Inflammatory macrophage treated with lipopolysaccharide for 1 hour (primary cell): ENCODE measurements at regions not wholly inside any gene's neighbourhood (a gene's known extent, or its start where the extent isn't known, plus 50 kb on each side); places are given as distances from the start of the nearest gene placed in this dataset.
"Not testable (repeated sequence)": the region's sequence is repeated elsewhere in the genome, so short reads cannot be mapped to it uniquely, and the experiment has no call there.

Experiments used
- DNase-seq, 2 donors: peaks; one replicate each; pipeline ENCODE4 v3.0.0-alpha.2; 2020 to 2022

DNA sequence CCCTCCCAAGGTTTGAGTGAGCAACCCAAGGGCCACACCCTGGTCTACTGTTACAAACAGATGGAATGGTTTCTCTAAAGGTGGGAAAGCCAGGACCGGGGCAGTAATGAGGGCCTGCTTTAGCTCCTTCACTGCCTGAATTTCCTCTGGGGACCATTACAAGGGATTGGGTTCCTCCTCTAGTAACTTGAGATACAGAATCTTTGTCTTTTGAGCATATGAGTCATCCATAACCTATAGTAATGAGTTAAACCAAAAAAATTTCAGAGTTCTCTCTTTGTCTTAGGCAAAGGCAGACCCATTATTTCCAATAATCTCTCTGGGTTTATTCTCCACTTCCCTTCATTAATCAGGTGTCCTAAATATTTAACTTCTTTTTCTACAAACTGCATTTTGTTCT lies 618.8 kb downstream of the HINT1 start:
- DNase-seq, result no peak

DNA sequence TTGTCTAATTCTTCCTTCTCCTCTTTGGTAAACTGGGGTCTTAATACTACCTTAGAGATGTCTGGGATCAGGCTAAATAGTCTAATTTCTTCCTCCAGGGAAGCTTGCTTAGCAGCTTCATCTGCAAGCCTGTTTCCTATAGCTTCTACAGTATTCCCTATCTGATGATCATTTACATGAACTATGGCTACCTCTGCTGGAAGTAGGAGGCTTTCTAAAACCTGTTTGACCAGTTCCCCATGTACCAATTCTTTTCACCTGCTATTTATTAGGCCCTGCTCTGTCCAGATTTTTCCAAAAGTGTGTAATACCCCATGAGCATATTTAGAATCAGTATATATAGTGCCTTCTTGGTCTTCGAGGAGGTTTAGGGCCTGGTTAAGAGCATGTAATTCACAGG lies 619.8 kb downstream of the HINT1 start:
- no peak for DNase-seq

DNA sequence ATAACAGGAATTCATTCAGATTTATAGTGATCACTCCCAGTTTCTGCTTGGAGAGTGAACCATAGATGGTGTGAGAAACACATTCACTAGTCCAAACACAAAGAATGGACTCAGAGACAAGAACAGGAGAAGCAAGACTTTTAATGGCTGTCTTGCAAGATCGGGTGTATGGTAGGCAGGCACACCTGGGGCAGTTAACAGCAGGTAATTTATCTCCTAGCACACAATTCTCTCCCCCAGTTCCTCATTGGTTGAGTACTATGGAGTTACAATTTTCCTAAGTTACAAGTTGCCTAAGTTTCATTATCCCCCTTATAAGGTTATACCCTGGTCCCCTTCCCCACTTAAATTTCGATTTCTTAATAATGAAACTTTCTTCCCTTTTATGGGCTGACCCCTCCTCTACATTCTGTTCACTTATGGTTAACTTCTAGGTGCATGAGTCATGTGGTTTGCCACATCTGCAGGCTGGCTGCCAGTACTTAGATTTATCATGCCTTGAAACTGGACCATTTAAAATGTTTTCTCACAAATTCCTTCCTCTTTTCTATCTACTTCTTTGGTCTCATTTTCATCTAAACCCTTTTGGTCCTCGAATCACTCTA lies 623.3 kb downstream of the HINT1 start:
- DNase-seq, result peak in 1 of 2 donors; percentile 17

DNA sequence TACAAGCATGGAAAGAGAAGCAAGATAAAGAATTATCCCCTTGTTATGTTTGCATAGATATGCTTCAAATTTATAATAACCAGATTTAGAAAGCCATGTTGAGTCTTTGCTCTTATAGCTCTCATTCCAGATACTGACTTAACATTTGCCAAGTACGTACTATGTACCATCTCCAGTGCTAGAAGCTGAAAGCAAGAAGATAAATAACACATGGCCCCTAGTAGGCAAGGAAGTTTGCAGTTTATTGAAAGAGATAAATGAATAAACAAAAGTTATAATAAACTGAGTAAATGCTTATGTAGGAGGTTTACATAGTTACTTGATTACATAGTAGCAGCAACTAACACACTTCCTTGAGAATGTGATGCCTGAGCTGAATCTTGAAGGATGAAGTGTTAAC lies 628.4 kb downstream of the HINT1 start:
- DNase-seq, result no peak

DNA sequence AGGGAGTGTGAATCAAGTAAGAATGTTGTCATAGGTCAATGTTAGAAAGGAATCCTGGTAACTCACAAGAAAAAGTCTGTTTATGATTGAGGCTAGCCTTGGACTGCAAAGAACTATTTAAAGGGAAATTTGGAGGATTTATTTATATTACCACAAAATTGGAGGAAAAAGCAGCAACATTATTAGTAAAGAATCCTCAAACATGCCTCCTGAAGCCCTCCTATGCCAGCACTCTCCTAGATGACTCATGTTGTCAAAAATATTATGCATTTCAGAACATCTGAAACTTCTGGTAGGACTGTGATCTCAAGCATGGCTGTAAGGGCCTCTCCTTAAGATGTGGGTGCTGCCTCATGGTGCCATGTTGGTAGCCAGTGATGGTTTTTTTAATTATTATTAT lies 628.5 kb downstream of the CHSY3 start:
- DNase-seq, result no peak

DNA sequence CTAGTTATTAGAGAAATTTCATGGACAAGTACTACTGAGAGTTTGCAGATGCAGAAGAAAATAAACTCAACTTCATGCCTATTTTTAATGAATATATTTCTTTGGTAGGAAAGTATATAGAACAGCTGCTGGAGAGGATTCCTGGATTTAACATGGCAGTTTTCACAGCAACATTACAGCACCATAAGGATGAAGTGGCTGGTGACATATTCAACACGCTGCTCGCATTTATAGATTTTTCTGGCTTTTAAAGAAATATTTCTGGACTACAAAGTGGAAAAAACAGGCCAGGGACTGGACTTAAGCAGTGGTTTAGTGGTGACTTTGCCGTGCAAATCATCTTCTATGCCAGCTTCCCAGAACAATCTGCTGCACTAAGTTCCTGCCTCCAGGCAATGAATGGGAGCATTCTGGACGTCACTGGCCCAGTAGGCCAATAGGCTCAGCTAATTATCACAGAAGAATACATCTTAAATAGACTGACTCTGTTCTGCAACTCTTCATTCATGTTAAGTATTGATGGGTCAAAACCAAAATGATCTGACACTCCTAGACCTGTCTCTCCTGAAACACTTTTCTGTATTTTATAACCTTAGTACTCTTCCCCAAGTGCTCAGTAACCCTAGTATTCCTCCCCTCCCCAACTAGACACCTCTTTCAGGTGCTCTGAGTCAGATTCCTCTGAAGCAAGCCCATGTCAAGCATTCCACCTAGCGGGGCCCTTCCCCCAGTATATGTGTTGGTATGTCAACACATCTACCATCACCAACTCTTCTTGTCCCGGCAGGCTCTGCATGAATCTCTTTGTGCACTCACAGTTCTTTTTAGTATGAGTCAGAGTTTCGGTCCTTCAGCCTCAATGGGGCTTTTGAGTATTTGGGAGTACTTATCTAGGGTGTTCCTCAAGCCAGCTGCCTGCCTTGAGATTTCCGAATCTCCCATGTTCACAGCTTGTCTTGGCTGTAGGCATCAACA lies 625.5 kb downstream of the CHSY3 start:
- DNase-seq, result no peak

DNA sequence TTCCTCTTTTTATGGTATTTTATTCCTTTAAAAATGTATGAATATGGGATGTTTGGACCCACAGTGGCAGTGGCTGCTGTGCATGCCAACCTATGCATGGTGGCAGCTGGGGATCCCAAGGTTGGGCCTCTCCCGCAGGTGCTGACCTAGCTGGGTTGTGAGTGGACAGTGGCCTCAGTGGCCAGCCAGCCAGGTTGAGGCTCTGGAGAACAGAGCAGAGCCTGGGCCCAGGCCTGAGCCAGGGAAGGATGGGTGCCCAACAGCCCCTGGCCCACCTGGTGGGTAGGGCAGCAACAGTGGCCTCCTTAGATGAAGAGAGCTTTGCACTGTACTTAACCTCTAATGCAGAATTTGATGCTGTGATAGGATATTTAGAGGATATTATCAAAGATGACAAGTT lies 624.8 kb downstream of the CHSY3 start:
- no peak for DNase-seq

DNA sequence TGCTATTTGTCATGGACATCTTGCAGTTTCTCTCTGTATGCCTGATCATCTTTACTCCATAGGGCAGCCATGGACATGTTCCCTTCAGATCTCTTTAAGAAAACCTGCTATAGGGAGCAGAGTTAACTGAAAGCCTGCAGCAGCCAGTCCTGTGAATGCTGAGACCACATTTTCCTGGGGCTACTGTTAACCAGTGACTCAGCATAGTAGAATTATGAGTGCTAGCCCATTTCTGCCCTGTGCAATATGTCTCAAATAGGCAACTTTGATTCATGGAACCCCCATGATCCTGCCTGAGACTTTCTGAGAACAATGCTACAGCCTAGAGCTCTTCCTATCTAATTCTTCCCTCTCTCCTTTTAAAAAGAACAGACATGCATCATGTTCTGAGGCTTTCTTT lies 624.2 kb downstream of the CHSY3 start:
- no peak for DNase-seq

DNA sequence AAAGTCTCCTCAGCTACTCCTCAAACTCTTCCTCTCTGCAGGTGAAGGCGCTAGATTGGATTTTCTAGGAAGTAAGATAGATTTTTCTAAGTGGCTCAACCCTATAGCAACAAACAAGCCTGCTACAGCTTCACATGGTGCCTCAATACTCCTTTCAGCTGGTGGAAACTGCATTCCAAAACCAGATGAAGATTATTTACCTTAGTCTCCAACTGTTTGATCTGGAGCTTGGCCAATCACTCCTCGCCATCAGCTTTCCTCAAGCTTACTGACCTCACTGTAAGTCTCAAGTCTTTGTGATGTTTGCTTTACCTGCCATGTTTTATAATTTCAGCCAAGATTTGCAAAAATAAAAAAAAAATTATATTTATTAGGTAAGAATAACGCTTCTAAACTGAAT lies 622.4 kb downstream of the CHSY3 start:
- no peak for DNase-seq

DNA sequence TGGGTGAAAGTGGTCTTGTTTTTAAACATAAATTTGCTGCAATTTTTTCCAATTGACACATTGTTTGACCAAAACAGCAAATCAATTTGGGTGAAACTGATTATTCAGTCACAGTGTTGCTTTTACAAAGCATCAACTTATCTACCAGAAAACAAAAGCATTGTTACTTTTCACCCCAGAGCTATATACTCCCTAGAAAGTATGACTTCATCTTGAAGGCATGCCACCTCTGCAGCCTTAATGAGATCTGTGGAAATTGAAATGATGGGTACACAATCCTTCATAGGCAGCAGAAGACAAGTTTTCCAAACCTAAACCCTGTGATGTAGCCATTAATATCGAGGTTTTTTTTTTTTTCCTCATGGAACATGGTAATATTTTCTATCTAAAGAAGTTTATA lies 615.9 kb downstream of the CHSY3 start:
- no peak for DNase-seq

DNA sequence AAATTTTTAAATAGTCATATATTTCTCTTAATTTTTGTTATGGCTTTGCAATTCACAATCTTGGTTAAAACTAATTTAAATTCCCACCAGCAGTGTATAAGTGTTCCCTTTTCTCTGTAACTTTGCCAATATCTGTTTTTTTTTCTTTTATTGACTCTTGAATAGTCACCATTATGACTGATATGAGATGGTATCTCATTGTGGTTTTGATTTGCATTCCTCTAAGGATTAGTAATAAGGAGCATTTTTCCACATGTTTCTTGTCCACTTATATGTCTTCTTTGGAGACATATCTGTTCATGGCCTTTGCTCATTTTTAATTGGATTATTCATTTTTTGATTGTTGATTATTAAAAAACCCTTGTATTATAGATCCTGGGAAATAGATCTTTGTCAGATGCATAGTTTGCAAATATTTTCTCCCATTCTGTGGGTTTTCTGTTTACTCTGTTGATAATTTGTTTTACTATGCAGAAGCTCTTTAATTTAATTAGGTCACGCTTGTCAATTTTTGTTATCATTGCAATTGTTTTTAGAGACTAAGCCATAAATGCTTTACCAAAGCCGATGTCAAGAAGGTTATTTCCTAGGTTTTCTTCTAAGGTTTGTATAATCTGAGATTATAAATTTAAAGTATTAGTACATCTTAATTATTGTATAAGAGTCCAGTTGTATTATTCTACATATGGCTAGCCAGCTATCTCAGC lies 610.9 kb downstream of the CHSY3 start:
- DNase-seq, result no peak

DNA sequence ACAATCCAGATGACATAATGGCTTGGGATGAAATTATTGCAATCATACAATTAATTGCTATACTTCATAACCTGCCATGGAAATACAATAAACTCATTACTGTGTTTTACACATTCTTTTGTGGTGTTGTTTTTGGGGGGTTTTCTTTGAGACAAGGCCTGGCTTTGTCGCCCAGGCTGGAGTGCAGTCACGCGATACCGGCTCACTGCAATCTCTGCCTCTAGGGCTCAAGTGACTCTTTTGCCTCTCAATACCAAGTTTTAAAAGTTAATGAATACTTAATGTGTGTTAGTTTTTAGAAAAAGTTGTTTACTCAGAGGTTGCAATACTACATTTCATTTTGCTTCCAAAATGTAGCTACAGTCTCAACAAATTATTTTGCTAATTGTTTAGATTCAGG lies 598.4 kb downstream of the CHSY3 start:
- no peak for DNase-seq

DNA sequence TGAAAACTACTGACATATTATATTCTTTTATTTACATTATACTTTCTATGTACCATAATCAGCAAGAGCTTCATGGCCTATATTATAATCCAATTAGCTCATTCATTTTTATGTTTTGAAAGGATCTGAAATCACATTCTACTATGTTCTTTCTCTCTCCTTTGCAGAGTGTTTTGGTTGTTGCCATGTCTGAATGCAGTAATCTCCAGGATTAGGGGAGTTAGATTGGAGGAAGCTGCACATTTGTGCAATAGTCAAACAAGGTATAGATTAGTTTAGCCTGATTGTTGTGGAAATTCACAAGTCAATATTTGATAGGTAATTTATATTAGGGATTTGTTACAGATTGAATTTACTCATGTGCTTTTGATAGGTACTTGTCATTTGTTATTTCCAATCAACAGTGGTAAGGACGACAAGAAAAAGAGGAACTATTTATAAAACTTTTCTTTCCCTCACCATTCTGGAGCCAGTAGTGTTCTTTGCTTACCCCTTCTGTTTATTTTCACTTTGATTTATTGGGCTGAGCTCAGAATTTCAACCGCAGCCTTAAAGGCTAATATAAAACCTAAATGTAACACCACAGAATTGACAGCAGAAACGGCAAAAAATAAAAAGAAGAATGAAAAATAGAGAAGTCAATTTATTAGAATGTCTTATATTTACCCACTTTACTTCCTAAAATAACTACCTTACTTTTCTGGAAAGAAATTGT lies 597.0 kb downstream of the CHSY3 start:
- DNase-seq, result no peak

DNA sequence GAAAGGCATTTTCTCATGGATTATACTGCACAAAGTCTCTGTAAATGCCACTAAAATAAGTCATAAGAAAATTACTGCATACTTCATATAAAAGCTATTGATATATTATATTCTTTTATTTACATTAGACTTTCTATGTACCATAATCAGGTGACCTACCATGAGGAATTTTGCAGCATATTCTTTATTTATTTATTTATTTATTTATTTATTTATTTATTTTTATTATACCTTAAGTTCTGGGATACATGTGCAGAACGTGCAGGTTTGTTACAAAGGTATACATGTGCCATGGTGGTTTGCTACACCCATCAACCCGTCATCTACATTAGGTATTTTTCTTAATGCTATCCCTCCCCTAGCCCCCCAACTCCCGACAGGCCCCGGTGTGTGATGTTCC lies 596.2 kb downstream of the CHSY3 start:
- DNase-seq, result not testable (repeated sequence)

DNA sequence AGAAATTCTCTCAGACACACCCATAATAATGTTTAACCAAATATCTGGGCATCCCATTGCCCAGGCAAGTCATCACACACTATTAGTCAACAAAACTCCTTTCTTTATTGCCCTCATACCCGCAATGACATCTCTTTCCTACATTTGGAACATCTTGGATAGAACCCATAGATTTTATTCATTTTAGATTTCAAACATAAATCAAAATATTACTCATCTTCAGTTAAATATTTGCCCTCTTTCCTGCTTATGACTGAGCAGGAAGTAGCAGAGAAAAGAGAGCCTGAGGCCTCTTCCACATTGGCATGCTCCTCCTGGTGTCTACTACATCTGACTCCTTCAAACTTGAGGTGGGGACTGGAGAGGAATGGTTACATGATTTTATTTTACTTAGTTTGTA lies 592.0 kb downstream of the CHSY3 start:
- no peak for DNase-seq

DNA sequence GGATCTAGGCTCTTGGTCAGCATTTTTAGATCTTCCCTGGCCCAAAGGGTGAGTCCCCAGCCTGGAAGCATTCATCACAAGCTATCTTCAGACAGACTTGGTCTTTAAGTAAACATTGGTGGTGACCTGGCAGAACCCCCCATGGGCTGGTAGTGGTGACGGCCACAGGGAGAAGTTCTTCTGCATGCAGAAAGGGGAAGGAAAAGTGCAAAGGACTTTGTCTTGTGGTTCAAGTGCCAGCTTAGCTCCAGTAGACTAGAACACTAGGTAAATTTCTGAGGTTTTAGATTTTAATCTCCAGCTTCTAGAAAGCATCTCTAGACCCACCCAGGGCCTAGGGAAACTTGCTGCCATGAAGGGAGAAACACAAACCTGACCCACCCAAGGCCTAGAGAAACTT lies 584.0 kb downstream of the CHSY3 start:
- DNase-seq, result no peak

DNA sequence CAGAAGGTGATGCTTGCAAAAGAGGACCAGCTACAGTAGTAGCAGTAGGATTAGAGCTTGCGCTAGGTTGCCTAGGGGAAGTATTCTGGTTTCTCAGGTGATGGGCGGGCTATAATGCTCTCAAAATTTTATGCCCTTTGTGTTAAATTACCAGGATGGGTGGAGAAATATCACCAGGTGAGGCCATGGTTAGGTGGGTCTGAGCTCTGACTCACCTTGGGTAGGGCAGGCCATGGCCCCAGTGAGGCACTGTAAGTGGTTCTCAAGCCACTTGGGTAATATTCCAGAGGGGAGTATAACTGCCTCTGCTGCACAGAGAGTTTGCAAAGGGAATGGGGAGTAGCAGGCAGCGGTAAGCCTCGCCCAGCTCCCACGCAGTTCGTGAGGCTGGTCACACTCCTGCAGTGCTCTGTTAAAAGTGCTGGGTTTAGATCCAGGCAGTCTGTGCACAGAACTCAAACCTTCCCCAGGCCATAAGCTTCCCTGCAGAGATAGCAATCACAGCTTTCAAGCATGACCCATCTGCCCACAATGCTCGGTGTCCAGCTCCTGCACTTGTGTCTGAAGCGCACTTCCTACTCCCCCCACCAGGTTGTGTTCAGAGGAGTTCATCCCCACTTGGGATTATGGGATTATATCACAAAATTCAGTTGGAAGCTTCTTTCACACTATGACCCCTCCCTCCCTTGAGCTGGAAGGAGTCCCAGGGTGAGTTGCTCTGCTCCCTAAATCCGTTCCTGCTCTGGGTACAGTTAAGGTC lies 575.0 kb downstream of the CHSY3 start:
- no peak for DNase-seq

DNA sequence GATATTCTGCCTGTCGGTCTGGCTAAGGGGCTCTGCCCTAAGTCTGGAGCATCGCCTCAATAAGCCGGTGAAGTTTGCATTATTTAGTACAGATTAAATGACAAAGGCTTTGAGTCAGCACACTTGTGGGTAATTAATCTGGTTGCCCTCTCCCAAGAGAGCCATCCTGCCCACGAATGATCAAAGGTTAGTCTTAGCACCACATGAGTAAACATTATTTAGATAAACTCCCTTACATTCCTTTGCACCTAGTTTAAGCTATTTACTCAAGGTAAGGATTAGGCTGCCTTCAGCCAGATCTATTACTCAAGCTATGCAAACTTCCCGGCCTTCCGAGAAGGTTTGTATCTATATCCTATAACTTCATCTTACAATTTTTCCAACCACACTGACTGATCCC lies 572.1 kb downstream of the CHSY3 start:
- DNase-seq, result no peak

DNA sequence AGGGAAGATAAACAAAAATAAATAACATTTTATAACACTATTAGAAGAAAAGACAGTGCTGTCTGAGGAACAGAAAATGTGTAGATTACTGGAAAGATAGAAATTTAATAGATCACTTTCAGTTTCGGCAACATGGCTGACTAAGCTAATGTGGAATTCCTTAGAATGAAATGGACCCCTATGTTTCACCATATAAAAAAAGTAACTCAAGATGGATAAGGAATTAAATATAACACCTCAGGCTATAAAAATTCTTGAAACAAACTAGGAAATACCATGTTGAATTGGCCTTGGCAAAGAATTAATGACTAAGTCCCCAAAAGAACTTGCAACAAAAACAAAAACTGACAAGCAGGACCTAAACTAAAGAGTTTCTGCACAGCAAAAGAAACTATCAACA lies 558.3 kb downstream of the CHSY3 start:
- DNase-seq, result no peak

DNA sequence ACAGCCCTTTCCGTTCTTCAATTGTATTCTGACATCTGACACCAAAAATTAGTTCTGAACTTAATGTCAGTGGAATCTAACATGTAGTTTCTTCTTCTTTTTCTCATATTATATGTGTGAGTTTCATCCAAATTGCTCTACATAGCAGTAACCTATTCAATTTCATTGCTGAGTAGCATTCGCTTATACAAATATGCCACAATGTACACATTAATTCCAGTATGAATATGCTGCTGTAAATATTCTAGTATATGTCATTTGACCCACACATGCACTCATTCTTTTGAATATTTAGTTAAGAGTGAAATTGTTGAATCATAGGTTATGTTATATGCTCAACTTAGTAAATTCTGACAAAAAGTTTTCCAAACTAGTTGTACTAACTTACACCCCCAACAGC lies 550.9 kb downstream of the CHSY3 start:
- no peak for DNase-seq

DNA sequence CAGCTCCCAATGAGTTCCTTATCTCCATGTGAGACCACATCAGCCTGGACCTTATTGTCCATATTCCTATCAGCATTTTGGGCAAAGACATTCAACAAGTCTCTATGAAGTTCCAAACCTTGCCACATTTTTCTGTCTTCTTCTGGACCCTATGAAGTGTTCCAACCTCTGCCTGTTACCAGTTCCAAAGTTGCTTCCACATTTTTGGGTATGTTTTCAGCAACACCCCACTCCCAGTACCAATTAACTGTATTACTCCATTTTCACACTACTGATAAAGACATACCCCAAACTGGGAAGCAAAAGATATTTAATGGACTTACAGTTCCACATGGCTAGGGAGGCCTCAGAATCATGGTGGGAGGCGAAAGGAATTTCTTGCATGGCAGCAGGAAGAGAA lies 548.5 kb downstream of the CHSY3 start:
- no peak for DNase-seq

DNA sequence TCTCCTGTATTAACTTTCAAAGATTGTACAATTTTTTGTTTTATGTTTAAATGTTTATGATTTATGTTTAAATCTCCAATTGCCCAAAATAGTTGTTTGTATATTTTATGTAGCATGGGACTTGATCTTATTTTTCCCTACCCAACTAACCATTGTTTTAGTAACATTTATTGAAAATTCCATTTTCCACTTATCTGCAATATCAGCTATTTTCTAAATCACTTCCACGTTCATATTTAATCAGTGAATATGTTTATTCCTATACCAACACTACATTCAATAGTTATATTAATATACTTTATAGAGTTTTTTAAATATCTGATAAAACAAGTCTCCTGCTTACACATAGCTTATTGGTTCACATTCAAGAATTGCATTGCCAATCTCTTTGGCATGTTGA lies 532.2 kb downstream of the CHSY3 start:
- no peak for DNase-seq
